ENCODE measurements at regions not wholly inside any gene's neighbourhood (a gene's known extent, or its start where the extent isn't known, plus 50 kb on each side); places are given as distances from the start of the nearest gene placed in this dataset.
A peak's percentile ranks its signal among the peaks of the same experiment; 100 is the strongest.

GRCh38 chr1:60988891-60989290, 93.5 kb upstream of the NFIA start:
- DNase-seq (ENCODE audit: low spot score in 2 of 2), result no peak
- FAIRE-seq, result no peak

GRCh38 chr1:60987904-60988303, 94.5 kb upstream of the NFIA start:
- no peak for FAIRE-seq
- DNase-seq (ENCODE audit: low spot score in 2 of 2), result no peak

- no peak for DNase-seq (ENCODE audit: low spot score in 2 of 2)
- no peak for FAIRE-seq
These were observed 98.1 kb upstream of the NFIA start for GRCh38 chr1:60984062-60984799.

GRCh38 chr1:60983701-60984061, 98.7 kb upstream of the NFIA start:
- no peak for DNase-seq (ENCODE audit: low spot score in 2 of 2)
- FAIRE-seq, result no peak

GRCh38 chr1:60982539-60982938, 99.8 kb upstream of the NFIA start:
- DNase-seq (ENCODE audit: low spot score in 2 of 2), result no peak
- no peak for FAIRE-seq

GRCh38 chr1:60981357-60981756, 101.0 kb upstream of the NFIA start:
- no peak for DNase-seq (ENCODE audit: low spot score in 2 of 2)
- FAIRE-seq, result no peak

GRCh38 chr1:60978421-60979357, 103.7 kb upstream of the NFIA start:
- DNase-seq (ENCODE audit: low spot score in 2 of 2) (no peak), FAIRE-seq (no peak)

GRCh38 chr1:60977661-60978060, 104.7 kb upstream of the NFIA start:
- DNase-seq (ENCODE audit: low spot score in 2 of 2) (no peak), FAIRE-seq (peak; percentile 84)

GRCh38 chr1:60974524-60975372, 107.6 kb upstream of the NFIA start:
- FAIRE-seq (no peak), DNase-seq (ENCODE audit: low spot score in 2 of 2) (no peak)

GRCh38 chr1:60973668-60974067, 108.7 kb upstream of the NFIA start:
- no peak for FAIRE-seq
- no peak for DNase-seq (ENCODE audit: low spot score in 2 of 2)

- no peak for DNase-seq (ENCODE audit: low spot score in 2 of 2)
- FAIRE-seq, result no peak
These were observed 109.5 kb upstream of the NFIA start for GRCh38 chr1:60972841-60973364.

- DNase-seq (ENCODE audit: low spot score in 2 of 2), result no peak
- FAIRE-seq, result no peak
These were observed 111.0 kb upstream of the NFIA start for GRCh38 chr1:60971330-60971729.

- DNase-seq (ENCODE audit: low spot score in 2 of 2) (peak; percentile 20 to 44), FAIRE-seq (no peak)
These were observed 112.3 kb upstream of the NFIA start for GRCh38 chr1:60969971-60970509.

GRCh38 chr1:60965280-60965854, 117.0 kb upstream of the NFIA start:
- DNase-seq (ENCODE audit: low spot score in 2 of 2), result no peak
- FAIRE-seq, result no peak

- DNase-seq (ENCODE audit: low spot score in 2 of 2) (no peak), FAIRE-seq (no peak)
These were observed 119.0 kb upstream of the NFIA start for GRCh38 chr1:60963167-60963940.

GRCh38 chr1:60960891-60961461, 121.4 kb upstream of the NFIA start:
- DNase-seq (ENCODE audit: low spot score in 2 of 2) (no peak), FAIRE-seq (no peak)

- FAIRE-seq (no peak), DNase-seq (ENCODE audit: low spot score in 2 of 2) (no peak)
These were observed 122.7 kb upstream of the NFIA start for GRCh38 chr1:60959701-60960100.

- DNase-seq (ENCODE audit: low spot score in 2 of 2), result no peak
- FAIRE-seq, result no peak
These were observed 124.4 kb upstream of the NFIA start for GRCh38 chr1:60958001-60958400.

GRCh38 chr1:60956520-60956919, 125.8 kb upstream of the NFIA start:
- FAIRE-seq, result no peak
- no peak for DNase-seq (ENCODE audit: low spot score in 2 of 2)
